GM13977 (cell line): ENCODE measurements at regions not wholly inside any gene's neighbourhood (a gene's known extent, or its start where the extent isn't known, plus 50 kb on each side); places are given as distances from the start of the nearest gene placed in this dataset.
A peak's percentile ranks its signal among the peaks of the same experiment; 100 is the strongest.

Experiments
- DNase-seq: peaks from one replicate; pipeline ENCODE4 v3.0.0; 2012; ENCODE audit warnings: low spot score
- CTCF ChIP-seq: IDR thresholded peaks from 2 replicates; pipeline ENCODE4 v1.5.1; 2012; ENCODE audit warnings: mild to moderate bottlenecking, control low read depth; ENCODE audit not compliant: insufficient read depth; ENCODE audit errors: extremely low read depth, missing control alignments
- in situ Hi-C: fragments of 300-500 bp; cut with MboI; formaldehyde crosslinking; loops from one replicate; pipeline ENCODE4 v1.12.0; 2022; ENCODE audit warnings: low sequenced_read_pairs, low pct_unique_long_range_greater_than_20kb, mixed read lengths, inconsistent platforms; ENCODE audit not compliant: unreplicated experiment

GRCh38 chr1:29708381-29708780 lies 472.1 kb downstream of the PTPRU start:
- TF ChIP-seq CTCF: no peak
- no peak for DNase-seq
- in situ Hi-C loops: no loop called here

GRCh38 chr1:29707796-29708195 lies 471.5 kb downstream of the PTPRU start:
- DNase-seq: no peak
- no peak for TF ChIP-seq CTCF
- in situ Hi-C loops: no loop called here

- peak; percentile 81 for DNase-seq
- peak; percentile 63 for TF ChIP-seq CTCF
Measured at GRCh38 chr1:29706936-29707335, 470.6 kb downstream of the PTPRU start.

GRCh38 chr1:29704430-29704829 lies 468.1 kb downstream of the PTPRU start:
- DNase-seq: no peak
- in situ Hi-C loops: no loop called here

More at GRCh38 chr1:29706936-29707335, 470.6 kb downstream of the PTPRU start:
- in situ Hi-C loops: no loop called here

GRCh38 chr1:29703596-29704370 lies 467.5 kb downstream of the PTPRU start:
- in situ Hi-C loops: no loop called here
- peak; percentile 63 for DNase-seq
- peak; percentile 68 for TF ChIP-seq CTCF

More at GRCh38 chr1:29704430-29704829, 468.1 kb downstream of the PTPRU start:
- TF ChIP-seq CTCF: no peak

- in situ Hi-C loops: no loop called here
- no peak for DNase-seq
- TF ChIP-seq CTCF: no peak
Measured at GRCh38 chr1:29700491-29700890, 464.2 kb downstream of the PTPRU start.
